GM12864 (cell line): ENCODE measurements at regions not wholly inside any gene's neighbourhood (a gene's known extent, or its start where the extent isn't known, plus 50 kb on each side); places are given as distances from the start of the nearest gene placed in this dataset.

Experiments
- DNase-seq: peaks from one replicate; pipeline ENCODE4 v3.0.0-alpha.2; 2011; ENCODE audit warnings: low read depth
- H3K4me3 ChIP-seq: 2 replicates; pipeline ENCODE4 v1.5.1; 2011; ENCODE audit warnings: mild to moderate bottlenecking, low read depth, low read length, control low read depth
- CTCF ChIP-seq: IDR thresholded peaks from 2 replicates; pipeline ENCODE4 v1.5.1; 2011; ENCODE audit warnings: low read depth, mild to moderate bottlenecking, moderate library complexity, low read length, control low read depth, inconsistent platforms; ENCODE audit errors: missing control alignments

DNA sequence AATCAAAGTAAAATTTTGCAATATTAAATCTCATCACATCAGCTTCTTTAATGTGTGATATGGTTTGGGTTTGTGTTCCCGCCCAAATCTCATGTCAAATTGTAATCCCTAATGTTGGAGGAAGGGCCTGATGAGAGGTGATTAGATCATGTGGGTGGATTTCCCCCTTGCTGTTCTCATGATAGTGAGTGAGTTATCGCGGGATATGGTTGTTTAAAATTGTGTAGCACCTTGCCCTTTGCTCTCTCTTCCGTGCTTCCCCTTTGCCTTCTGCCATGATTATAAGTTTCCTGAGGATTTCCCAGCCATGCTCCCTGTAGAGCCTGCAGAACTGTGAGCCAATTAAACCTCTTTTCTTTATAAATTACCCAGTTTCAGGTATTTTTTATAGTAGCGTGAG, 131.9 kb downstream of the ZNF326 start:
- no peak overlapping the region for H3K4me3 ChIP-seq
- no peak for DNase-seq
- no peak for TF ChIP-seq CTCF

DNA sequence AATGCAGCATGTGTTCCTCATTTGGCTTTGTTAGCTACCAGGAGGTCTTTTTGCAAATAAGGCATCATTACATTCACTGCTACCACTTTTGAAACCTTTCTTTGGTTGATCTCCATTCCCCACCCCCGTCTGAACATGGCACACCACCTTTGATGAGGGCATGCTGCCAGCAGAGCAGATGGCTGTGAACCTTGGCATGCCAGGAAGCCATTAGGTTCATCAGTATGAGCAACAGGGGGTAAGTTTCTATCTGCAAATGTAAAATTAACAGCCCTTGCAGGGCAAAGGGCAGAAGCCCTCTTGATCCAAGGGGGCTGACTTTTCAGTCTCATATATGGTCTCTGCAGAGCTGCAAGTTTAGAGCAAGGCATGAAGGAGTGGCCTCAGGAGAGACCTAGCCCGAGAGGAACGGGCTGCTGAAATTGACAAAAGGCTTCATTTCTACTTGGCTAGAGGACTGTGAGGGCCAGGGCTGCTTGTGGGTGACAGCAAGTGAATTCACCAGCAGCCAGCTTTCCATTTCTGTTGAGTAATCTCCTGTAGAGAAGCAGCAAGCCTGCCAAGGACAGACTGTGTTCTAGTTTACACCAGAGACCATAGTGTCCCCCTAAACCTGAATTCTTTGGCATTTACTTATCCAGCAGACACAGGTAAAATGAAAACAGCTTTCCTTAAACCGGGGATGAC, 127.9 kb downstream of the ZNF326 start:
- DNase-seq, result no peak
- no peak for TF ChIP-seq CTCF
- H3K4me3 ChIP-seq, result no peak overlapping the region

GRCh38 chr1:90114521-90115141, 119.7 kb downstream of the ZNF326 start:
- H3K4me3 ChIP-seq, result no peak overlapping the region
- peak; percentile 50 for TF ChIP-seq CTCF
- peak; percentile 4 for DNase-seq

DNA sequence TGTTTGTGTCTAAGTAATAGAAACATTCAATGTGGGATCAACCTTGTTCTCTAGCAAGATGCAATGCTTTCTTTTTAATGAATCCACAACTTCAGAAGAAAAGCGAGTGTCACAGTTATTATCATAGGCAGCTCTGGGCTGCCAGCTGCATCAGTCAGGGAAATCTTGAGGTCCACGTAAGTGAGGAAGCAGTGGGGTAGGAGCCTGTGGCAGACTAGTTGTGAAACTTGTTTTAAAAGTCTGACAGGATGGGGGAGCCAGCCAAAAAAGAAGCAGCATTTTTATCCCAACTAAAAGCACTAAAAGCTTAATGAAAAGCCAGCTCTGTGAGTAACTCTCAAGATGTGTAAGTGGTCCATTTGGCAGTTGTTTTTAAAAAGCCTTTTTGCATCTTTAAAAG, 113.1 kb downstream of the ZNF326 start:
- DNase-seq, result no peak
- no peak for TF ChIP-seq CTCF

DNA sequence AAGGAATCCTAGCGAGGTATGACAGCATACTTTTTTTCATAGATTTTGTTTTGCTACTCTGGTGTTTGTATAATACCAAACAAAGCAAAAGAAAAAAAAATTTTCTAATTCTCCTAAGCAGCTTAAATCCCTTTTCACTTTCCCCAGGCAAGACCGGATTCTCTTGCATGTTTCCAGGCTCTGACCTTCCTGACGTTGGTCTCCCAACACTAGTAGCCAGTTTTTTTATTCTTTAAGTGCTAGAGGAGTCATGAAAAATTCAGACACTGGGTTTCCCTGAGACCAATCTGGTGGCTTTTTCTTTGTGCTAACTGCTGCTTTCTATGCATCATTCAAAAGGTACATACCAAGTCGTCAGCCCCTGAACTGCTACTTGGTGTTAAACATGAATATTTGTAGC, 111.4 kb downstream of the ZNF326 start:
- H3K4me3 ChIP-seq, result no peak overlapping the region
- TF ChIP-seq CTCF, result no peak
- no peak for DNase-seq

More for the DNA sequence above, 113.1 kb downstream of the ZNF326 start:
- H3K4me3 ChIP-seq, result no peak overlapping the region

DNA sequence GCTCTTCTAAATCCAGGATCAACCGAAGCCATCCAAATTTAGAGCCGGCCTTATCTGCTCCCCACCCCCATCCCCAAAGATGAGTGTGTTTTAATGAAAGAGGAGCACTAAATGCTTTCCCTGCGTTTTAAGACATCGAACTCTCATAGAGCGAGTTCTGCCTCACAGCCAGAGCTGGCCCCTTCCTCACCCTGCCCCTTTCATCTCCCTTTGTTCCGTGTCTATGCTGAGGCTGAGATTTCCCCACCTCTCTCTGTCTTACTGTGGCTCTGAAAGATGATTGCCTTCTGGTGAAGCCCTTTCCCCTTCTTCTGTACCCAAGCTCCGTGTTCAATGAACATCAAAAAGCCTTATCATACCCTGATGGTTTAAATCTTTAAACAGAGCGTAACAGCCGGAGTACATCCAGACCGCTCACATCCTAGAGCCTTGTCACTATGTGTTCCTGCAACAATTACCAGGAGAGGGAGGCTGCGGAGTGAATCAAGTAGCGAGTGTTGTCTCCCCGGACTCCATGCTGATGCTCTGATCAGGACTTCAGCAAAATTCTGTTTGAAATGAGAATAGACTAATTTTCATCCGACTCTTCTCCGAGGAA, 110.1 kb downstream of the ZNF326 start:
- TF ChIP-seq CTCF, result no peak
- no peak for DNase-seq
- H3K4me3 ChIP-seq, result no peak overlapping the region
